CD4-positive, CD25-positive, alpha-beta regulatory T cell (primary cell): ENCODE measurements at regions not wholly inside any gene's neighbourhood (a gene's known extent, or its start where the extent isn't known, plus 50 kb on each side); places are given as distances from the start of the nearest gene placed in this dataset.
"Not testable (repeated sequence)": the region's sequence is repeated elsewhere in the genome, so short reads cannot be mapped to it uniquely, and the experiment has no call there.

Source experiments
- ATAC-seq, 2 donors: fragments of 150-1000 bp; cut with Tn5 transposase; one replicate each; pipeline ENCODE4 v1.10.0; 2021; ENCODE audit warnings: low read depth in 2 of 2, moderate number of reproducible peaks in 2 of 2, moderate library complexity in 1 of 2
- DNase-seq, 3 donors: peaks; one replicate each; pipeline versions ENCODE4 v3.0.0 to v3.0.0-alpha.2; 2012 to 2022; ENCODE audit warnings: mixed read lengths in 1 of 3
- H3K27ac ChIP-seq: one replicate; pipeline ENCODE4 v1.7.0; 2013; ENCODE audit warnings: mild to moderate bottlenecking, low read length; ENCODE audit not compliant: insufficient read depth, poor library complexity, severe bottlenecking
- H3K27me3 ChIP-seq: one replicate; pipeline ENCODE4 v1.7.0; 2013; ENCODE audit warnings: low read length; ENCODE audit not compliant: control insufficient read depth, insufficient read depth
- H3K36me3 ChIP-seq: one replicate; pipeline ENCODE4 v1.7.0; 2013; ENCODE audit warnings: mild to moderate bottlenecking, low read length, moderate library complexity; ENCODE audit not compliant: control insufficient read depth, insufficient read depth
- H3K4me1 ChIP-seq: 2 replicates; pipeline ENCODE4 v1.7.0; 2013; ENCODE audit warnings: mild to moderate bottlenecking, low read length; ENCODE audit not compliant: insufficient read depth, control insufficient read depth, poor library complexity, severe bottlenecking
- H3K4me3 ChIP-seq: one replicate; pipeline ENCODE4 v1.7.0; 2013; ENCODE audit warnings: low read depth, mild to moderate bottlenecking, low read length, moderate library complexity
- H3K9me3 ChIP-seq, 2 experiments: 1 replicate in 1 of 2; 2 replicates in 1 of 2; pipeline ENCODE4 v1.7.0; 2013; ENCODE audit warnings: low read length in 2 of 2, mild to moderate bottlenecking in 1 of 2, moderate library complexity in 1 of 2; ENCODE audit not compliant: control insufficient read depth in 2 of 2
- H3K27ac Mint-ChIP-seq, 3 donors: one replicate each; pipeline ENCODE4 v1.8.0; 2020 to 2022; ENCODE audit warnings: mild to moderate bottlenecking in 3 of 3, mixed read lengths in 3 of 3, moderate library complexity in 2 of 3
- H3K27me3 Mint-ChIP-seq: one replicate; pipeline ENCODE4 v1.8.0; 2022; ENCODE audit warnings: mild to moderate bottlenecking, mixed read lengths
- H3K36me3 Mint-ChIP-seq: one replicate; pipeline ENCODE4 v1.8.0; 2020; ENCODE audit warnings: mixed read lengths
- H3K4me1 Mint-ChIP-seq, 4 donors: one replicate each; pipeline ENCODE4 v1.8.0; 2020 to 2022; ENCODE audit warnings: mixed read lengths in 4 of 4, mild to moderate bottlenecking in 1 of 4
- H3K4me3 Mint-ChIP-seq, 4 donors: one replicate each; pipeline ENCODE4 v1.8.0; 2020 to 2022; ENCODE audit warnings: mild to moderate bottlenecking in 4 of 4, mixed read lengths in 4 of 4, moderate library complexity in 3 of 4
- H3K9me3 Mint-ChIP-seq, 7 donors: one replicate each; pipeline ENCODE4 v1.8.0; 2020 to 2022; ENCODE audit warnings: mixed read lengths in 7 of 7, mild to moderate bottlenecking in 3 of 7, moderate library complexity in 2 of 7

- Histone ChIP-seq H3K27me3 (no peaks in the 10 kb centered on the region), H3K4me1 (no peaks in the 10 kb centered on the region), H3K9me3 (no peaks in the 10 kb centered on the region), H3K27ac (no peak overlapping the region), H3K36me3 (no peaks in the 10 kb centered on the region), H3K4me3 (no peak overlapping the region)
- no peak overlapping the region for H3K27ac Mint-ChIP-seq
- no peak overlapping the region for H3K4me3 Mint-ChIP-seq
- H3K36me3 Mint-ChIP-seq: no peaks in the 10 kb centered on the region
- peaks cover 0 to 5% (median 3%) of the 10 kb centered on the region in 7 donors for H3K9me3 Mint-ChIP-seq
- peaks cover 0 to 2% (median 0%) of the 10 kb centered on the region in 4 donors for H3K4me1 Mint-ChIP-seq
- H3K27me3 Mint-ChIP-seq: no peaks in the 10 kb centered on the region
- DNase-seq (no peak), ATAC-seq (no peak)
Measured at GRCh38 chr4:79249881-79250503, 75.9 kb downstream of the NAA11 start.

- Histone ChIP-seq H3K4me3 (no peak overlapping the region), H3K9me3 (no peaks in the 10 kb centered on the region), H3K27me3 (no peaks in the 10 kb centered on the region), H3K27ac (no peak overlapping the region), H3K4me1 (no peaks in the 10 kb centered on the region), H3K36me3 (no peaks in the 10 kb centered on the region)
- H3K4me3 Mint-ChIP-seq: no peak overlapping the region
- peaks cover 0 to 5% (median 3%) of the 10 kb centered on the region in 7 donors for H3K9me3 Mint-ChIP-seq
- ATAC-seq (no peak), DNase-seq (no peak)
- H3K27ac Mint-ChIP-seq: no peak overlapping the region
- H3K36me3 Mint-ChIP-seq: no peaks in the 10 kb centered on the region
- no peaks in the 10 kb centered on the region for H3K27me3 Mint-ChIP-seq
- peaks cover 0 to 2% (median 0%) of the 10 kb centered on the region in 4 donors for H3K4me1 Mint-ChIP-seq
Measured at GRCh38 chr4:79248610-79249009, 77.3 kb downstream of the NAA11 start.

GRCh38 chr4:79247695-79248394 is 78.0 kb downstream of the NAA11 start:
- no peak overlapping the region for H3K4me3 Mint-ChIP-seq
- H3K27ac Mint-ChIP-seq: no peak overlapping the region
- peaks cover 0 to 2% (median 0%) of the 10 kb centered on the region in 4 donors for H3K4me1 Mint-ChIP-seq

GRCh38 chr4:79245200-79245940 is 80.5 kb downstream of the NAA11 start:
- H3K4me1 ChIP-seq, H3K27me3 ChIP-seq, DNase-seq, H3K27me3 Mint-ChIP-seq, H3K36me3 Mint-ChIP-seq, H3K9me3 Mint-ChIP-seq, H3K4me1 Mint-ChIP-seq, H3K4me3 Mint-ChIP-seq, H3K4me3 ChIP-seq, ATAC-seq, H3K27ac Mint-ChIP-seq, H3K27ac ChIP-seq, H3K9me3 ChIP-seq, H3K36me3 ChIP-seq: not testable (repeated sequence)

More at GRCh38 chr4:79247695-79248394, 78.0 kb downstream of the NAA11 start:
- no peaks in the 10 kb centered on the region for H3K36me3 ChIP-seq
- no peaks in the 10 kb centered on the region for H3K4me1 ChIP-seq
- DNase-seq: no peak
- Mint-ChIP-seq H3K9me3 (peaks cover 0 to 8% (median 4%) of the 10 kb centered on the region in 7 donors), H3K27me3 (no peaks in the 10 kb centered on the region), H3K36me3 (no peaks in the 10 kb centered on the region)
- no peak overlapping the region for H3K27ac ChIP-seq
- H3K4me3 ChIP-seq: no peak overlapping the region
- no peaks in the 10 kb centered on the region for H3K9me3 ChIP-seq
- H3K27me3 ChIP-seq: no peaks in the 10 kb centered on the region
- ATAC-seq: no peak

GRCh38 chr4:79241846-79242245 is 84.0 kb downstream of the NAA11 start:
- Histone ChIP-seq H3K36me3 (no peaks in the 10 kb centered on the region), H3K27me3 (no peaks in the 10 kb centered on the region), H3K27ac (no peak overlapping the region), H3K9me3 (peaks cover 0 to 3% of the 10 kb centered on the region in 2 experiments), H3K4me3 (no peak overlapping the region), H3K4me1 (no peaks in the 10 kb centered on the region)
- H3K36me3 Mint-ChIP-seq: no peaks in the 10 kb centered on the region
- DNase-seq (no peak), ATAC-seq (no peak)
- H3K9me3 Mint-ChIP-seq: peaks cover 0 to 5% (median 1%) of the 10 kb centered on the region in 7 donors
- no peaks in the 10 kb centered on the region for H3K27me3 Mint-ChIP-seq
- no peak overlapping the region for H3K4me3 Mint-ChIP-seq
- no peak overlapping the region for H3K27ac Mint-ChIP-seq
- H3K4me1 Mint-ChIP-seq: no peaks in the 10 kb centered on the region

GRCh38 chr4:79237851-79238250 is 88.0 kb downstream of the NAA11 start:
- Histone ChIP-seq H3K4me3 (no peak overlapping the region), H3K27me3 (no peaks in the 10 kb centered on the region), H3K27ac (no peak overlapping the region), H3K4me1 (no peaks in the 10 kb centered on the region), H3K9me3 (peaks cover 0 to 3% of the 10 kb centered on the region in 2 experiments), H3K36me3 (no peaks in the 10 kb centered on the region)
- Mint-ChIP-seq H3K4me3 (no peak overlapping the region), H3K27ac (no peak overlapping the region), H3K4me1 (no peaks in the 10 kb centered on the region), H3K27me3 (no peaks in the 10 kb centered on the region), H3K9me3 (peaks cover 0 to 2% (median 0%) of the 10 kb centered on the region in 7 donors), H3K36me3 (no peaks in the 10 kb centered on the region)
- ATAC-seq (no peak), DNase-seq (no peak)

- no peaks in the 10 kb centered on the region for H3K36me3 Mint-ChIP-seq
- no peak overlapping the region for H3K4me3 Mint-ChIP-seq
- H3K9me3 Mint-ChIP-seq: peaks cover 0 to 2% (median 0%) of the 10 kb centered on the region in 7 donors
- no peaks in the 10 kb centered on the region for H3K36me3 ChIP-seq
- H3K9me3 ChIP-seq: peaks cover 0 to 3% of the 10 kb centered on the region in 2 experiments
- H3K4me3 ChIP-seq: no peak overlapping the region
- H3K27ac Mint-ChIP-seq: no peak overlapping the region
- no peaks in the 10 kb centered on the region for H3K27me3 ChIP-seq
- no peak for DNase-seq
- no peak overlapping the region for H3K27ac ChIP-seq
- no peak for ATAC-seq
- H3K4me1 Mint-ChIP-seq: no peaks in the 10 kb centered on the region
- H3K4me1 ChIP-seq: no peaks in the 10 kb centered on the region
- H3K27me3 Mint-ChIP-seq: no peaks in the 10 kb centered on the region
Measured at GRCh38 chr4:79236785-79237184, 89.1 kb downstream of the NAA11 start.
